ENCODE measurements at regions not wholly inside any gene's neighbourhood (a gene's known extent, or its start where the extent isn't known, plus 50 kb on each side); places are given as distances from the start of the nearest gene placed in this dataset.

DNA sequence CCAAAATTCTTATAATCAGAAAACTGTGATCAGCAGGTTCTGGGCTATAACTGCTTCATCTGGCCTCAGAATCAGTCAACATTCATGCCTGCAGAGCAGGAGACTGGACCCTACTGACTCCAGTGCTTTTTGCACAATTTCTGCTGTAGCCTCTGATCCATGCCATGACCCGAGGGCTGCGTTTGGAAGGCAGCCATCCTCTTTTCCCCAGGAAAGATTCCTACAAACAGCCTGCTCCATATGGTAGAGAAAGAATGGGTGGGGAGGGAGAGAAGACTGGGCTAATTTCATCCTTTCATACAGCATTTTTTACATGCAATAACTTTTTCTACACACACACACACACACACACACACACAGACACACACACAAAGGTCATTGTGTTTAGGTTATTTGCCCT is 133.0 kb upstream of the MMADHC start:
- DNase-seq (ENCODE audit: low spot score) = no peak
- in situ Hi-C loops (cut with MboI; ENCODE audit: low sequenced_read_pairs, unreplicated experiment) = no loop called here
- no peak for TF ChIP-seq CTCF (IDR thresholded peaks at IDR 0.05; ENCODE audit: borderline replicate concordance, control extremely low read depth, extremely low read depth, insufficient read depth, missing control alignments)

GRCh38 chr2:149719695-149720094 is 132.1 kb upstream of the MMADHC start:
- no peak for TF ChIP-seq CTCF (IDR thresholded peaks at IDR 0.05; ENCODE audit: borderline replicate concordance, control extremely low read depth, extremely low read depth, insufficient read depth, missing control alignments)
- DNase-seq (ENCODE audit: low spot score) = no peak
- in situ Hi-C loops (cut with MboI; ENCODE audit: low sequenced_read_pairs, unreplicated experiment) = no loop called here

- no peak for DNase-seq (ENCODE audit: low spot score)
- no peak for TF ChIP-seq CTCF (IDR thresholded peaks at IDR 0.05; ENCODE audit: borderline replicate concordance, control extremely low read depth, extremely low read depth, insufficient read depth, missing control alignments)
- in situ Hi-C loops (cut with MboI; ENCODE audit: low sequenced_read_pairs, unreplicated experiment) = no loop called here
Observed at GRCh38 chr2:149716687-149717086, 129.1 kb upstream of the MMADHC start.

DNA sequence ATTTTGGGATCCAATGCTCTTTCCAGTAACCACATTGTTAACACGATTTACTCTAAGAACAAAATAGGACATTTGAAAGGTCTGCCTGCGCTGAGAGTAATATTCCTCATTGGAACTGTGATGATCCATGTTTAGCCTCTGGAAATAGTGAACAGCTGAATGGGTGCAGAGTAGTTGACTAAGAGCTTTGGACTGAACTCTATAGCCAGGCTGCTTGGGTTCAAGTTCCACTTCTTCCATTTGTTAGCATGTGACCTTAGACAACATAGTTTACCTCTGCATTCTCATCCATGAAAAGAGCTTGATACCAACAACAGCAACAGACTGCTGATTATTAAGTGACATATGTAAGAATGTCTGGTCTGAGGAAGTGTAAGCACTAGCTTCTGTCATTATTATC is 128.3 kb upstream of the MMADHC start:
- in situ Hi-C loops (cut with MboI; ENCODE audit: low sequenced_read_pairs, unreplicated experiment) = no loop called here
- TF ChIP-seq CTCF (IDR thresholded peaks at IDR 0.05; ENCODE audit: borderline replicate concordance, control extremely low read depth, extremely low read depth, insufficient read depth, missing control alignments) = no peak
- no peak for DNase-seq (ENCODE audit: low spot score)

DNA sequence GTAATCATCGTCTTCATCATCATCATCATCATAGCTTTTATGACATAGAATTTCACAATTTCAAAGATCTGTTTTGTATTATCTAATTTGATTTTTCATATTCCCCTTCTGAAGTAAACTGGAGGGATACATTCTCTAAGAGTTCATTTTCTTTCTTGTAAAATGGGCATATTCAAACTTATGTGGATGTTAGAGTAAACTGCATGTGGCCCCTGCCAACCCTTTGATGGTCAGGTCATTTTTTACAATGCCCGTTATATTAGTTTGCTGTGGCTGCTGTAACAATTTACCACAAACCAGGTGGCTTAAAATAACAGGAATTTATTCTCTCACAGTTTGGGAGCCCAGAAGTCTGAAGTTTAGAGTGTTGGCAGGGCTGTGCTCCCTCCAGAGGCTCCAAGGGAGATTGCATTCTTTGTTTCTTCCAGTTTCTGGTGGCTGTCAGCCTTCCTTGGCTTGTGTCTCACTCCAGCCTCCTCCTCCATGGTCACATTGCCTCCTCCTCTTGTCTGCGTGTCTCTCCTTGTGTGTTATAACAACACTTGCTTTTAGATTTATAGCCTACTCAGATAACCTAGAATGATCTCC is 127.5 kb upstream of the MMADHC start:
- in situ Hi-C loops (cut with MboI; ENCODE audit: low sequenced_read_pairs, unreplicated experiment) = no loop called here
- peak; percentile 22 for TF ChIP-seq CTCF (IDR thresholded peaks at IDR 0.05; ENCODE audit: borderline replicate concordance, control extremely low read depth, extremely low read depth, insufficient read depth, missing control alignments)
- no peak for DNase-seq (ENCODE audit: low spot score)

GRCh38 chr2:149709496-149710263 is 122.1 kb upstream of the MMADHC start:
- TF ChIP-seq CTCF (IDR thresholded peaks at IDR 0.05; ENCODE audit: borderline replicate concordance, control extremely low read depth, extremely low read depth, insufficient read depth, missing control alignments) = no peak
- in situ Hi-C loops (cut with MboI; ENCODE audit: low sequenced_read_pairs, unreplicated experiment) = no loop called here
- DNase-seq (ENCODE audit: low spot score) = no peak
